ENCODE measurements at regions not wholly inside any gene's neighbourhood (a gene's known extent, or its start where the extent isn't known, plus 50 kb on each side); places are given as distances from the start of the nearest gene placed in this dataset.
"Not testable (repeated sequence)": the region's sequence is repeated elsewhere in the genome, so short reads cannot be mapped to it uniquely, and the experiment has no call there.

DNA sequence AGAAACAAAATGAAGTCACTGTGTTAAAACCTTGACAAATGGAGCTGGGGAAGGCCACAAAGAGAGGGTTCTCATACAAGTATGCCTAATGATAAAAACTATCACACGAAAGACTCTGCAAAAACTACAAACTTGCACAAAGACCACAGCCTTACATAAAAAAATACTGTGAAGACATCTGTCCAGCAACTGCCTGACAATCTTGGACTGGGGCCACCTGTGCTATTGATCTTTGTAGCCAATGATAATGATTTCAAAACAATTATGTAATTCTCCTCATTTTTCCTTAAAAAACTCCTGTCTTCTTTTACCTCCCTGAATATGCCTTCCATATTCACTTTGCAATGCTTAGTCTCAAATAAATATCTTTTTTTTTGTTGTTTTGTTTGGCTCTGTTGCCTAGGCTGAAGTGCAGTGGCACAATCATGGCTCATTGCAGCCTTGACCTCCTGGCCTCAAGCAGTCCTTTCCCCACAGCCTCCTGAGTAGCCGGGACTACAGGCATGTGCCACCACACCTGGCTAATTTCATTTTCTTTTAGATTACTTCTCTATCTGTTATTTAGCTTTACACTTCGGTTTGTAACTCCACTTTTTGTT, 79.4 kb upstream of the RHOU start:
- intact Hi-C loops (cut with micrococcal nuclease) (loop anchor here (5.0 kb wide), 1 partner anchor 1991 kb away; no protein-coding TSS in a partner anchor), dilution Hi-C loops (cut with MboI; ENCODE audit: extremely low pct_ligation_motif_present, low sequenced_read_pairs) (no loop called here)
- BruUV-seq (replicated peaks): no TSS peak
- Histone ChIP-seq H2AFZ (ENCODE audit: low read depth, low read length) (no peak overlapping the region), H3K4me3 (replicated peaks in 1 of 3; ENCODE audit: insufficient read depth in 1 of 3, low read depth in 1 of 3, low read length in 3 of 3) (no peak overlapping the region), H3K79me2 (ENCODE audit: control insufficient read depth, insufficient read depth, low read length) (no peaks in the 10 kb centered on the region), H3K27me3 (ENCODE audit: control insufficient read depth in 2 of 2, insufficient read depth in 2 of 2, low read length in 2 of 2) (peaks cover 0 to 10% of the 10 kb centered on the region in 2 experiments), H3K4me2 (ENCODE audit: insufficient read depth, low read length) (no peak overlapping the region), H4K20me1 (replicated peaks; ENCODE audit: control insufficient read depth, extremely low read depth, insufficient read depth, low read length) (no peaks in the 10 kb centered on the region), H3K27ac (ENCODE audit: insufficient read depth, low read depth, low read length) (no peak overlapping the region), H3K9ac (replicated peaks; ENCODE audit: extremely low read depth, insufficient read depth, low read length) (no peak overlapping the region), H3K9me1 (replicated peaks; ENCODE audit: control insufficient read depth, extremely low read depth, insufficient read depth, low read length) (no peaks in the 10 kb centered on the region), H3K9me3 (replicated peaks; ENCODE audit: control insufficient read depth, insufficient read depth, low read length) (no peaks in the 10 kb centered on the region), H3K4me1 (ENCODE audit: control insufficient read depth, extremely low read depth, insufficient read depth, low read length) (no peaks in the 10 kb centered on the region), H3K36me3 (ENCODE audit: control insufficient read depth in 2 of 2, extremely low read depth in 1 of 2, insufficient read depth in 2 of 2, low read length in 2 of 2) (no peaks in the 10 kb centered on the region)
- TF ChIP-seq FOS (IDR thresholded peaks at IDR 0.05; ENCODE audit: borderline replicate concordance, insufficient read depth, low read length) (no peak), POLR2AphosphoS5 (IDR thresholded peaks at IDR 0.05; ENCODE audit: insufficient read depth, low read depth, low read length) (no peak), JUN (IDR thresholded peaks at IDR 0.05; ENCODE audit: borderline replicate concordance, insufficient read depth, insufficient read length, low read depth) (no peak), POLR2A (IDR thresholded peaks at IDR 0.05; ENCODE audit: low read depth, low read length) (no peak), CTCF (IDR thresholded peaks at IDR 0.05; ENCODE audit: extremely low read depth in 1 of 2, insufficient read depth in 1 of 2, low read depth in 1 of 2, low read length in 2 of 2) (no peak), EZH2 (IDR thresholded peaks at IDR 0.05; ENCODE audit: borderline replicate concordance, low read depth, low read length, severe bottlenecking) (no peak), GATA2 (IDR thresholded peaks at IDR 0.05; ENCODE audit: insufficient read depth, insufficient read length, low read depth, low read length) (no peak), MYC (IDR thresholded peaks at IDR 0.05; ENCODE audit: low read depth, low read length) (no peak)
- TF ChIP-seq, protein P1, sequence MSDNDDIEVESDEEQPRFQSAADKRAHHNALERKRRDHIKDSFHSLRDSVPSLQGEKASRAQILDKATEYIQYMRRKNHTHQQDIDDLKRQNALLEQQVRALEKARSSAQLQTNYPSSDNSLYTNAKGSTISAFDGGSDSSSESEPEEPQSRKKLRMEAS (IDR thresholded peaks at IDR 0.05; ENCODE audit: insufficient read depth, insufficient read length): no peak
- FAIRE-seq (no peak), DNase-seq (ENCODE audit: low read depth, low spot score) (no peak)
- ChIA-PET POLR2A (no interaction called here), CTCF (interaction anchor here (1.5 to 1.8 kb wide), 2 partner anchors 9 to 571 kb away, joined by 3 to 5 read pairs; no protein-coding TSS in a partner anchor)

DNA sequence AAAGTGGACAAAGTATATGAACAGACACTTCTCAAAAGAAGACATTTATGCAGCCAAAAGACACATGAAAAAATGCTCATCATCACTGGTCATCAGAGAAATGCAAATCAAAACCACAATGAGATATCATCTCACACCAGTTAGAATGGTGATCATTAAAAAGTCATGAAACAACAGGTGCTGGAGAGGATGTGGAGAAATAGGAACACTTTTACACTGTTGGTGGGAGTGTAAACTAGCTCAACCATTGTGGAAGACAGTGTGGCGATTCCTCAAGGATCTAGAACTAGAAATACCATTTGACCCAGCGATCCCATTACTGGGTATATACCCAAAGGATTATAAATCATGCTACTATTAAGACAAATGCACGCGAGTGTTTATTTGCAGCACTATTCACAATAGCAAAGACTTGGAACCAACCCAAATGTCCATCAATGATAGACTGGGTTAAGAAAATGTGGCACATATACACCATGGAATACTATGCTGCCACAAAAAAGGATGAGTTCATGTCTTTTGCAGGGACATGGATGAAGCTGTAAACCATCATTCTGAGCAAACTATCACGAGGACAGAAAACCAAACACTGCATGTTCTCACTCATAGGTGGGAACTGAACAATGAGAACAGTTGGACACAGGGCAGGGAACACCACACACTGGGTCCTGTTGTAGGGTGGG, 73.1 kb upstream of the RHOU start:
- BruUV-seq (replicated peaks); dilution Hi-C loops (cut with MboI; ENCODE audit: extremely low pct_ligation_motif_present, low sequenced_read_pairs): not testable (repeated sequence)

More for the DNA sequence above, 73.1 kb upstream of the RHOU start:
- H4K20me1 ChIP-seq (replicated peaks; ENCODE audit: control insufficient read depth, extremely low read depth, insufficient read depth, low read length); H2AFZ ChIP-seq (ENCODE audit: low read depth, low read length); H3K4me2 ChIP-seq (ENCODE audit: insufficient read depth, low read length); H3K9me3 ChIP-seq (replicated peaks; ENCODE audit: control insufficient read depth, insufficient read depth, low read length); H3K79me2 ChIP-seq (ENCODE audit: control insufficient read depth, insufficient read depth, low read length); H3K4me1 ChIP-seq (ENCODE audit: control insufficient read depth, extremely low read depth, insufficient read depth, low read length); H3K9ac ChIP-seq (replicated peaks; ENCODE audit: extremely low read depth, insufficient read depth, low read length); FAIRE-seq; H3K4me3 ChIP-seq (replicated peaks in 1 of 3; ENCODE audit: insufficient read depth in 1 of 3, low read depth in 1 of 3, low read length in 3 of 3); H3K27ac ChIP-seq (ENCODE audit: insufficient read depth, low read depth, low read length); POLR2A ChIA-PET; H3K36me3 ChIP-seq (ENCODE audit: control insufficient read depth in 2 of 2, extremely low read depth in 1 of 2, insufficient read depth in 2 of 2, low read length in 2 of 2); H3K27me3 ChIP-seq (ENCODE audit: control insufficient read depth in 2 of 2, insufficient read depth in 2 of 2, low read length in 2 of 2); H3K9me1 ChIP-seq (replicated peaks; ENCODE audit: control insufficient read depth, extremely low read depth, insufficient read depth, low read length); DNase-seq (ENCODE audit: low read depth, low spot score): not testable (repeated sequence)
- intact Hi-C loops (cut with micrococcal nuclease): loop anchor here (10.0 kb wide), 1 partner anchor 853 kb away; no protein-coding TSS in a partner anchor
- CTCF ChIA-PET: interaction anchor here (7.5 kb wide), 1 partner anchor 567 kb away, joined by 123 read pairs; no protein-coding TSS in a partner anchor
